ENCODE measurements at regions not wholly inside any gene's neighbourhood (a gene's known extent, or its start where the extent isn't known, plus 50 kb on each side); places are given as distances from the start of the nearest gene placed in this dataset.

DNA sequence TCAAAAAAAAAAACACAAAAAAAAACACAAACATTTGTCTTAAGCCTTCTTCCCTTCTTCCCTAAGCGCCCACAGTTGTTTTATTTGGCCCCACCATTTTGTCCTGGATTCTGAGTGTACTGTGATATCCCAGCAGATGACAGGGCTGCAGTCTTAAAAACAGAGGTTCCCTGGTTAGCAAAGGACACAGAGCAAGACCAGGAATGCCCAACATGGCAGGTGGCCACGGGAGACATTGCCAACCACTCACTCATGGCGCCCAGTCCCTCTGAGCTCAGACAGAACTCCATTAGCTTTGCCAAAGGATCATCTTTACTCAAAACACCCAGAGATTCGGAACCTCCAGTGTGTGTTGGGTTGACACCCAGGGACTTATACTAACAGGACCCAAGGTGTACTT, 249.3 kb downstream of the MRTFB start:
- DNase-seq: no peak
- no TSS peak for BruUV-seq (replicated peaks)
- H3K27me3 ChIP-seq (ENCODE audit: control insufficient read depth, insufficient read depth, low read length): no peaks in the 10 kb centered on the region

More for the DNA sequence above, 249.3 kb downstream of the MRTFB start:
- TF ChIP-seq CHD1 (IDR thresholded peaks at IDR 0.05; ENCODE audit: low read depth, low read length) (no peak), POLR2A (IDR thresholded peaks at IDR 0.05; ENCODE audit: low read depth, low read length) (no peak), BHLHE40 (IDR thresholded peaks at IDR 0.05; ENCODE audit: low read depth, low read length) (no peak), MAZ (IDR thresholded peaks at IDR 0.05; ENCODE audit: borderline replicate concordance, low read depth, low read length) (no peak), FOS (IDR thresholded peaks at IDR 0.05; ENCODE audit: low read depth, low read length) (no peak)
- no peak overlapping the region for H3K23ac ChIP-seq (ENCODE audit: low read depth, low read length)
- H3K27ac ChIP-seq (ENCODE audit: insufficient read depth, low read length): no peak overlapping the region
- H2AFZ ChIP-seq (replicated peaks; ENCODE audit: low read length, poor library complexity): no peak overlapping the region
- peaks cover 9% of the 10 kb centered on the region for H3K9me1 ChIP-seq (ENCODE audit: insufficient read depth, low read length)
- H3K4ac ChIP-seq (ENCODE audit: low read depth, low read length): no peak overlapping the region
- H2BK20ac ChIP-seq (ENCODE audit: low read depth, low read length): no peak overlapping the region
- in situ Hi-C loops (cut with MboI; ENCODE audit: low sequenced_read_pairs) (no loop called here), dilution Hi-C loops (cut with HindIII; ENCODE audit: low sequenced_read_pairs, unreplicated experiment) (no loop called here), intact Hi-C loops (cut with micrococcal nuclease) (no loop called here)
- no peak overlapping the region for H3K14ac ChIP-seq (replicated peaks; ENCODE audit: low read depth, low read length)
- H2BK5ac ChIP-seq (ENCODE audit: low read depth, low read length, poor library complexity, severe bottlenecking): no peak overlapping the region
- no peak overlapping the region for H2BK120ac ChIP-seq (ENCODE audit: low read depth, low read length)
- H3K9ac ChIP-seq (ENCODE audit: low read depth, low read length): no peak overlapping the region
- ATAC-seq (ENCODE audit: low read depth): no peak
- no peak overlapping the region for H3K18ac ChIP-seq (ENCODE audit: low read depth, low read length)
- no peak overlapping the region for H4K5ac ChIP-seq (ENCODE audit: low read depth, low read length)
- no CpG with 5 or more reads among the region's 4 CpGs for WGBS, 2 experiments (ENCODE audit: extremely low coverage in 2 of 2, insufficient read length in 1 of 2)
- H2AK5ac ChIP-seq (ENCODE audit: low read depth, low read length): no peak overlapping the region
- no peaks in the 10 kb centered on the region for H3K36me3 ChIP-seq (ENCODE audit: control insufficient read depth, insufficient read depth, low read length)
- CTCF ChIA-PET: no interaction called here
- peaks cover 42% of the 10 kb centered on the region for H4K20me1 ChIP-seq (ENCODE audit: insufficient read depth, low read length)
- no peak overlapping the region for H2AK9ac ChIP-seq (replicated peaks; ENCODE audit: low read depth, low read length, poor library complexity)
- H3K4me1 ChIP-seq (ENCODE audit: control insufficient read depth, insufficient read depth, low read length): peaks cover 8% of the 10 kb centered on the region
- POLR2A ChIA-PET (ENCODE audit: unreplicated experiment): no interaction called here
- no peak overlapping the region for H4K91ac ChIP-seq (ENCODE audit: insufficient read depth, low read depth, low read length)
- H3K9me3 ChIP-seq (ENCODE audit: control insufficient read depth, insufficient read depth, low read length): no peaks in the 10 kb centered on the region
- H4K8ac ChIP-seq (ENCODE audit: low read depth in 2 of 2, low read length in 2 of 2): no peak overlapping the region
- H3K4me2 ChIP-seq (ENCODE audit: low read depth, low read length): no peak overlapping the region
- H3K56ac ChIP-seq (ENCODE audit: extremely low read depth, insufficient read depth, low read length): no peak overlapping the region
- H3K4me3 ChIP-seq (ENCODE audit: insufficient read depth, low read depth, low read length): no peak overlapping the region
- no peak overlapping the region for H2BK15ac ChIP-seq (ENCODE audit: low read depth, low read length)
- peaks cover 34 to 87% of the 10 kb centered on the region in 2 experiments for H3K79me1 ChIP-seq (ENCODE audit: low read depth in 1 of 2, low read length in 2 of 2)
